A673 (cell line): ENCODE measurements at regions not wholly inside any gene's neighbourhood (a gene's known extent, or its start where the extent isn't known, plus 50 kb on each side); places are given as distances from the start of the nearest gene placed in this dataset.
"Not testable (repeated sequence)": the region's sequence is repeated elsewhere in the genome, so short reads cannot be mapped to it uniquely, and the experiment has no call there.

ENCODE experiments used
- EZH2 ChIP-seq: fragments of 200-600 bp; sonication (generic); IDR thresholded peaks from 2 replicates; pipeline ENCODE4 v1.6.1; 2017; ENCODE audit warnings: borderline replicate concordance, low read depth, mild to moderate bottlenecking, mixed read lengths, antibody characterized with exemption, low read length; ENCODE audit not compliant: poor library complexity, severe bottlenecking
- TF ChIP-seq, protein P1 (sequence below): fragments of 300-800, 200-600 bp; sonication (generic); conservative IDR thresholded peaks from 2 replicates; pipeline ENCODE4 v1.5.1; 2017; ENCODE audit warnings: low read depth, mild to moderate bottlenecking, antibody characterized with exemption, low read length, moderate library complexity, mixed read lengths

DNA sequence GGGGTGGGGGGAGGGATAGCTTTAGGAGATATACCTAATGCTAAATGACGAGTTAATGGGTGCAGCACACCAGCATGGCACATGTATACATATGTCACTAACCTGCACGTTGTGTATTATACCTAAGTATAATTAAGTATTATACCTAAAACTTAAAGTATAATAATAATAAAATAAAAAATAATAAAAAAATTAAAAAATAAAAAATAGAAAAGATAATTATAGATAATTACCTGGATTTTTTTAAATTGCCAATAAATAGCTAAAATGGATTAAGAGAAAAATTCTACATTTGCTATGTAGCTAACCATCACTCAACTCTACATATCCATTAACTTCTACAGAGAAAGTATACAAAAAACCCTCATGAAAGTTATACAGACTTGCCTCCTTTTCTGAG, 747.3 kb downstream of the LRRIQ3 start:
- TF ChIP-seq, protein P1, sequence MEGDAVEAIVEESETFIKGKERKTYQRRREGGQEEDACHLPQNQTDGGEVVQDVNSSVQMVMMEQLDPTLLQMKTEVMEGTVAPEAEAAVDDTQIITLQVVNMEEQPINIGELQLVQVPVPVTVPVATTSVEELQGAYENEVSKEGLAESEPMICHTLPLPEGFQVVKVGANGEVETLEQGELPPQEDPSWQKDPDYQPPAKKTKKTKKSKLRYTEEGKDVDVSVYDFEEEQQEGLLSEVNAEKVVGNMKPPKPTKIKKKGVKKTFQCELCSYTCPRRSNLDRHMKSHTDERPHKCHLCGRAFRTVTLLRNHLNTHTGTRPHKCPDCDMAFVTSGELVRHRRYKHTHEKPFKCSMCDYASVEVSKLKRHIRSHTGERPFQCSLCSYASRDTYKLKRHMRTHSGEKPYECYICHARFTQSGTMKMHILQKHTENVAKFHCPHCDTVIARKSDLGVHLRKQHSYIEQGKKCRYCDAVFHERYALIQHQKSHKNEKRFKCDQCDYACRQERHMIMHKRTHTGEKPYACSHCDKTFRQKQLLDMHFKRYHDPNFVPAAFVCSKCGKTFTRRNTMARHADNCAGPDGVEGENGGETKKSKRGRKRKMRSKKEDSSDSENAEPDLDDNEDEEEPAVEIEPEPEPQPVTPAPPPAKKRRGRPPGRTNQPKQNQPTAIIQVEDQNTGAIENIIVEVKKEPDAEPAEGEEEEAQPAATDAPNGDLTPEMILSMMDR: not testable (repeated sequence)
- TF ChIP-seq EZH2: not testable (repeated sequence)
